ENCODE measurements at regions not wholly inside any gene's neighbourhood (a gene's known extent, or its start where the extent isn't known, plus 50 kb on each side); places are given as distances from the start of the nearest gene placed in this dataset.

- Histone ChIP-seq H3K27me3 (ENCODE audit: insufficient read depth) (no peaks in the 10 kb centered on the region), H3K4me3 (no peak overlapping the region), H3K79me2 (replicated peaks; ENCODE audit: insufficient read depth) (no peaks in the 10 kb centered on the region), H3K9me2 (ENCODE audit: insufficient read depth) (no peaks in the 10 kb centered on the region; the same call in 1 of the 2 replicates), H3K27ac (ENCODE audit: low read depth) (no peak overlapping the region), H3F3A (replicated peaks; ENCODE audit: low read depth) (peaks cover 7% of the 10 kb centered on the region; the same call in 1 of the 2 replicates), H3K4me1 (ENCODE audit: insufficient read depth) (no peaks in the 10 kb centered on the region), H3K4me2 (no peak overlapping the region), H2AFZ (no peak overlapping the region), H4K20me1 (replicated peaks; ENCODE audit: insufficient read depth) (no peaks in the 10 kb centered on the region), H3K36me3 (ENCODE audit: insufficient read depth) (no peaks in the 10 kb centered on the region)
- no peak for ATAC-seq
- Mint-ChIP-seq H3K4me1 (peaks cover 7% of the 10 kb centered on the region; the same call in 2 of the 3 replicates), H3K36me3 (ENCODE audit: low read depth) (peaks cover 7% of the 10 kb centered on the region; the same call in 2 of the 3 replicates), H3K27me3 (ENCODE audit: insufficient read depth, low read depth, poor library complexity) (peaks cover 15% of the 10 kb centered on the region), H3K27ac (no peak overlapping the region), H3K9me3 (peaks cover 10% of the 10 kb centered on the region), H3K4me3 (no peak overlapping the region)
- TF ChIP-seq EZH2phosphoT487 (IDR thresholded peaks at IDR 0.05; ENCODE audit: unreplicated experiment) (no peak), ETS1 (IDR thresholded peaks at IDR 0.05) (no peak), REST (IDR thresholded peaks at IDR 0.05; ENCODE audit: unreplicated experiment) (no peak), STAT1 (IDR thresholded peaks at IDR 0.05; ENCODE audit: unreplicated experiment) (no peak), EZH2 (IDR thresholded peaks at IDR 0.05; ENCODE audit: low read depth, unreplicated experiment) (no peak), ZNF114 (CRISPR knock-in tag; IDR thresholded peaks at IDR 0.05) (no peak), CTCF (conservative IDR thresholded peaks at IDR 0.05; ENCODE audit: low read depth in 2 of 2) (no peak), JUNB (IDR thresholded peaks at IDR 0.05; ENCODE audit: unreplicated experiment) (no peak), CREB1 (CRISPR knock-in tag; IDR thresholded peaks at IDR 0.05; ENCODE audit: low read depth) (no peak), POLR2AphosphoS5 (IDR thresholded peaks at IDR 0.05; ENCODE audit: low read depth) (no peak), ZNF331 (CRISPR knock-in tag; IDR thresholded peaks at IDR 0.05; ENCODE audit: low read depth) (no peak), NANOG (IDR thresholded peaks at IDR 0.05; ENCODE audit: borderline replicate concordance) (no peak), ZNF462 (CRISPR knock-in tag; IDR thresholded peaks at IDR 0.05) (no peak)
- no peak for DNase-seq (ENCODE audit: low spot score)
These were observed 97.5 kb downstream of the ERMARD start for GRCh38 chr6:169848946-169849345.

Data from GM23338 (cell line).